ENCODE measurements at regions not wholly inside any gene's neighbourhood (a gene's known extent, or its start where the extent isn't known, plus 50 kb on each side); places are given as distances from the start of the nearest gene placed in this dataset.

DNA sequence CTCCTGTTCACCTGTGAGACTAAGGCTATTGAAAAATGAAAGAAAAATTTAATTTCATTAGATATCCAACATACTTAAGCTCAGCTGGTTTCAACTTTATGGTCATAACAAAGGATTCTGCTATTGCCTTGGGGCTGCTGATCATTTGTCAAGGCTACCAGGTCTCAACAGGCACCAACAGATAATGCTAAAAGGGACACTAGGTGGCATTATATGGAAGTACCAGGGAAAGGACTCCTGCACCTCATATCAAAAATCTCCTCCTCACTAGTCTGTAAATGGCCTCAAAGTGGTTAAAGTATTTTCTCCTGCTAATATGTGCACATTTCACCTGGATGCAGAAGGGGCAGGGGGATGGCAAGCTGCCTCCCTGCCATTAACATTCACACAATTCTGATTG lies 167.9 kb upstream of the REG3A start:
- no peak for DNase-seq

DNA sequence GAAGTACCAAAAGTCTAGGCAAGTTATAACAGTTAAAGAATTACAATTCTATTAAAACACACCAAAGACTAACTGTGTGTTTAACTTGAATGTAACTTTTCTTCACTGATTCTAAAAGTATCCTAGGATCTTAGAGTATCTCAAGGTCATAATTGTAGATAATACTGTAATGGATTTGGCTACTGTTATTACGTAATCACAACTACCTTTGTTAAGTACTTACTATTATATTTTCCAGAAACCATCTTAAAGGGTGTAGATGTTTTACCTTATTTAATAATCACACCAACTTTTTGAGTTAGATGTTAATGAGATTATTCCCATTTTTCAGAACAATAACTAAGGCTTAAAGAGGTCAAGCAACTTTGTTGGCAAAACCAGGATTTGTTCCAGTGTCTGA lies 161.3 kb upstream of the REG3A start:
- no peak for DNase-seq

DNA sequence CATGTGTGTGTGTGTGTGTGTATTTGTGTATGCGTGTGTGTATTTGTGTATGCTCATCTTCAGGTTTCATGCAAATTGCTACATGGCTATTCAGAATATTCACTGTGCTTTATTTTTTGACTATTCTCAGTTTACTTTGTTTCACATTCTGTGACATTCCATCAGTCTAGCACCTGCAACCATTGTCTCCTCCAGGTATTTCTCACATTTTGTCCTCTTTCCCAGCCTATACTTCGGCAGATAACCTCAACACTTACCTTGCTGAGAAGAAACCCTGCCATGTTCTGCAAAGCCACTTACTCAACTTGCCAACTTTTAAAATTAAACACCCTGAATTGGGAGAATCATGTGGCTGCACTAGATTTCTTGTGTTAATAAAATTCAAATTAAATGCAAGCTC lies 135.4 kb upstream of the REG3A start:
- no peak for DNase-seq

DNA sequence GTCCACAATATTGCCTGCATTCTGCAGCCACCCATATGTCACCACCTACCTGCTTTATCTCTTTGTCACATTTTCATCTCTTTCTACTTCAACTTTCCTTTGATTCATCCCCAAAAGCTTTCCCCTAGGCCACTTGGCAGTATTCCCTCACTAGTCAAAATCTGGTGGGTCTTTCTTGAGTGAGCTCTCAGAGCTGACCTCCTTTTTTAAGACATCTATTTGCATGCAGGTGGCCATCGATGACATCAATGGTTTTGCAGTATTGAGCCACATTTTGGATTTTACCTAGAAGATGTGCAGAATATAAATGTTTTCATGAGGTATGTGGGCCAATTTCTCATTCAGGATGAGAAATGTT lies 133.4 kb upstream of the REG3A start:
- DNase-seq: no peak

DNA sequence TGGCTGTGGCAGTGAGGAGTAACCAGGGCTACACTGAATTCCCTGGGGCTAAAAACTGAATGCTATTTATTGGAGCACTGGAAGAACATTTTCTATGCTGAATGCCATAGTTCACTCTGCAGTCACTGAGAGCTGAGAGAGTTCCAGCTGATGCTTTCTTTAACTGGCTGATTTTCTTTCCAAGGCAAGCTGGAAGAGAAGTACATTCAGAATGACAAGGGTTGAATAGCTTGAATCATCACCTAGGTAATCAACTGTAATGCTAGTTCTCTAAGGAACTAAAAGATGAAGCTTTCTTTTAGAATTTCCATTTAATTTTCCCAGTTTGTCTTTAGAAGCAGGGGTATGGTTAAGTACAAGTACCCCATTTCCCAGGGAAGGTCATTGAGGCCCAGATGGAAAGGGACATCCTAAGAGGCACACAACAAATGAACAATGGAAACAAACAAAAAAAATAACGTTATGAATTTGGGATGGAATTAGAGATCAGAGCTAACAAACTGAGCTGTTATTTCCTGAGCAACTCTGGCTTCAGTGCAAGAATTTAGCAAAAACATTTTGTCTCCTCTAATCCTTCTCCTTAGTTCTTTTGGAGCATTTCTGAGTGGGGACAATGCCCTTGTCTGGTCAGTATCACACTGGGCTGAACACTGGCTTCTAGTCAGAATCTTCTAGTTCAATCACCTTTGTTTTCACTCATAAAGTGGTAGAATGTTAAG lies 132.8 kb upstream of the REG3A start:
- DNase-seq: no peak

DNA sequence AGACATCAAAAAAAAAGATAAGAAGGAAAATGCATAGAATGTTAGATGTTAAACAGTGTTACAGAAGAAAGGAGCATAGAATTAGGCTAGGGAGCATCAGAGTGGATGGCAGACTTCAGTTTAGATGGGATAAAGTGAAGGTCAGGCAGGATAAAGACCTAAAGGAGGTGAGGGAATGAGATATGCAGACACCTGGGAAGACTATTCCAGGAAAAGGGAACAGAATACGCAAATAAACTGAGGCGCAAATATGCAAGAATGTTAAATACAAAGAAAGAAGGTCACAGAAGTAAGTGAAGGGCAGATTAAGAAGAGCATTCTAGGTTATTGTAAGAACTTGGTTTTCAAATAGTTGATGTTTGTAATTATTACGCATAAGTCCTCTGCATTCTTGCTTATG lies 116.3 kb upstream of the REG3A start:
- no peak for DNase-seq

DNA sequence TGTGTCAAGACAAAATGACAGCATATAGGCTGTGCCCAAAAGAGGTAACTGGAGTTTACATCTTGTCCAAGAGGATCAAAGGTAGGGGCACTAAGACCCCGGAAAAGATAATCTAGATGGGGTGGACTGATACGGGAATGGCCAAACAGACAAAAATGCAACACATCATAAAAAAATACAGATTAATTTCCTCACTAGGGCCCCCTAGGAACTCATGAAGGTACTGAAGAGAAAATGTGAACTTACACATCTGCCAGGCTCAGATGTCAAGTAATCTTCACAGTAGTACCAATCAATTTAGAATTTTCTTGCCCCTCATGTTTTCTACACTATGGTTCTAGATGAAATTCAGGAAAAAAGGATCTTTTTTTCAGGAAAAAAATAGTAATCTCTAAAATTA lies 115.6 kb upstream of the REG3A start:
- no peak for DNase-seq

DNA sequence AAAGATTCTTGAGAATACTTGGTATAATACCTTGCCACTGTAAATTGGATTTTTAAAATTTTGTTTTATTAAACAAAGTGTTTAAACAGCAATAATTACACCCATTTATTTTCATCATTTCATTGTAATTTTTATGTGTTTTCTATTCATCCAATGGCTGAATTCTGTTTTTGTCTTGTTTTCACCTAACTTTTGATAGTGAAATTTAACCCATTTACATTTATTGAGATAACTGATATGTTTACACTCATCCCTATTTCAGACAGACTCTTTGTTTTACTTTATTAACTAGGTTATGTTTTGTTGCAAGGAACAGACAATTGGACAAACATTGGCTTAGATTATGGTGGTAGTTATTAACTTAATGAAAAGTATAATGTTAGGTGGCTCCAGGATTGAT lies 113.1 kb upstream of the REG3A start:
- no peak for DNase-seq

DNA sequence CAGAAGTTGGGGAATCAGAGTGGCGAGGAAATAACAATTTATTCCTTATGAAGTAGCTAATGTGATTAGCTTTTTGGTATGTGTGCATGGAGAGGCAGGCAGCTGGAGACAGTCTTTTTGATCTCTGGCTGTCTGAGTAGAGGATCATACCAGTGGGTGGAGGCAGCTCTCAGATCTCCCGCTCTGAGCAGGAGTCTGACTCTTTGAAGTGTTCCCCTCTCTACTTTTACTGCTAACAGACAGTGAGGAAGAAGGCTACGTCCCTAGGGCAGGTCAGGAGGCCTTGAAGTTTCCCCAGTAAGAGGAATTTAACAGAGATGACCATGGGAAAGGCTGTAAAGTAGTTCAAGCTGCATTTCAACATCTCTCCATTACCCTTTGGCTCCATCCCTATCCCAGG lies 111.9 kb upstream of the REG3A start:
- no peak for DNase-seq

DNA sequence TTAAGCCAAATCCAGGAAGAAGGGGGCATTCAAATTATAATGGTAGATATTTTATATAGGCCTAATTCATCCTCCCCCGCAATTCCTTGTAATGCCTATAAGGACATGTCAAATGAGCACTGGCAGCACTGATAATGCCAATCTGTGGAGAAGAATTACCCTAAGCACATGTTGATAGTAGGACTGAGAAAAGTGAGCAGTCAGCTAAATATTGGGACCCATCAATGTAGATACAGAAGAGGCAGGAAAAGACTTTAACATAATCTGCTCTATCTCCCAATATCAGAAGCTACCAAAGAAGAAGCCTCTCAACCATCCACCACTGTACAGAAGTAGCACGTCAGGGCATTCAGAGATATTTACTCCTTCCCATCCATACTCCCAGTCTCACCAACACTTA lies 101.3 kb upstream of the REG3A start:
- DNase-seq: no peak

DNA sequence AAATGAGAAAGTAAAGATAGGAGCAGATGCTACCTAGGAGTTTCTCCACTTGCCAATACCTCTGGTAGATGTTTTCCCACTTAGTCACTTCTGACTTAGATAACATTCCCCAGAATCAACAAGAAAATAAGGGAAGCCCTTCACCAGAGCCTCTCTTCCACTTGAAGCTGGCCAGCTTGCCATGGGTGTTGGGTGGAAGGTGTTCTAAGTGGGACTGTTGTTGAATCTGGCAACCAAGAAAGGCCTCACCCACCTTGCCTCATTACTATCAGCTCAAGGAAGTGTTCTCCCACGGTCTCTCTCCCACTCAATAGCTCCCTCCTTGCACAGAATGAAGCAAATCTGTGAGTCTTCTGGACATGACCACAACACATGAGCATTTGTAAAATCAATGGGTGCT lies 100.4 kb upstream of the REG3A start:
- no peak for DNase-seq

DNA sequence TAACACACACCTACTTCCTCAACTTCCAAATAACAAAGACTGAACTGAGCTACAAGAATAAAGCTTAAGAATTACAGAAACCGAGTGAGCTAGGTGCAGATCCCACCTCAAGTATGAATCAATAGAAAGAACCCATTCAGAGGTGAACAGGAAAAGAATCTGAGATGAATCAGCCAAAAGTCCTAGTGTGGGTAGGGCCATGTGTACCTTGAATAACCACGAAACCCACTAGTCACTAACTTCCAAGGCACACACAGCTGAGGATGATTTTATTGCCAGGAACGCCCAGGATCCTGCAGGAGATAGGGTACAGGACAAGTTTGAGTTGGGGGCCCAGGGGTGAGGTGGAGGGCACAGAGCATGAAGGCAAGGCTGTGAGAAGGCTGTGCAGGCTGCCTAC lies 99.7 kb upstream of the REG3A start:
- no peak for DNase-seq

DNA sequence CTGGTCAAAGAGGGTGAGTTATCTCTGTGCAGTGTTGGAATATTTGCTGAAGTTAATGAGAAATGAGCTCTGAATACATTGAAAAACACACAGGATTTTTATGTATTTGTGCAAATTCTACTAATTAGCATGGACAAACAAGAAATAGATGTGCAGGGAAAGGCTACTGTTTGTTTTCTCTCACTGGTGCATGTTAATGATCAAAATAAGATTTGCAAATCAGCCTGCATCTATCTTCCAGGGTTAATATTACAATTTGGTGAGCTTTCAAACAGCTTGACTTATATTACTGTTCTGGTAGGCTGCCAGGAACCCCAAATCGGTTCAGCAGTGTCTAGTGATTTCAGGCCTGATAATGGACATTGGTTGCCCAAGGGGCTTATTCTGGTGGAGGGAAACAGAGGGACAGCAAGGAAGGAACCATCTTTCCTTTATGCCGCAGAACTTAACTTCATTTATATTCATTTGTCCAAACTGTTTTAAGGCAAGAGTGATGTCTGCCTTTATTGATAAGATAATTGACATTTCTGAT lies 93.8 kb upstream of the REG3A start:
- no peak for DNase-seq

DNA sequence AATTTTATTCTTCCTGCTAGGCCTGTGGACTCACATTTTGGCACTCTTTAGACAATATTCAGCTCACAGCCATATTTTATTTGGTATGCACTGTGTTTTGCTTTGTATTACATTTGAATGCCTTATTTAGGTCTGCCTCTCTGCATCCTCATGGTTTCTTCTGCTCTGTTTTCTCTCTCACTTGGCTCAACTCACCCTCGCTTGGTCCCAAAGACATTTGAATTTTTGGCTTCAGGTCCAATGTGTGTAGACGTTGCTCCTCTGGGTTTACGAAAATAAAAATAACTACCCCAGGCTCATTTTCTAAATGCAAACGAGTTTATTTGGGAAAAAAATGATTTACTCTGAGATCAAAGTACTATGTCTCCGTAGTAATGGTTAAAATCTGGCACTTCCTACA lies 91.1 kb upstream of the REG3A start:
- DNase-seq: no peak

DNA sequence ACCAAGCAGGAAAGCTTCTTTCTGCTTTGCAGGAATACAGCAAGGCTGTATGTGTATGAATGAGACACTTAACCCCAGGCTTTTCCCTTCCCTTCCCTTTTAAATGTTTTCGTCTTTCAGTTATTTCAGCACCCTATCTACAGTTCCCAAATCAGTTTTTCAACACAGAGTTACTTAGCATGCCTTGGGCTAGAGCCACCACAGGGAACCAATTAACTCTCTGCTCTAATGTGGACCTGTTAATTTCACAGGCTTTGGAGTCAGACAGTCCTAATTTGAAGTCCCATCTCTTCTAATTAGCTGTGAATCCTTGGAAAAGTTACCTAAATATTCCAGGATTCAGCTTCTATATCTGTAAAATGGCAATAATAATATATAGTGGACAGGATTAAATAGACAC lies 89.2 kb upstream of the REG3A start:
- no peak for DNase-seq

DNA sequence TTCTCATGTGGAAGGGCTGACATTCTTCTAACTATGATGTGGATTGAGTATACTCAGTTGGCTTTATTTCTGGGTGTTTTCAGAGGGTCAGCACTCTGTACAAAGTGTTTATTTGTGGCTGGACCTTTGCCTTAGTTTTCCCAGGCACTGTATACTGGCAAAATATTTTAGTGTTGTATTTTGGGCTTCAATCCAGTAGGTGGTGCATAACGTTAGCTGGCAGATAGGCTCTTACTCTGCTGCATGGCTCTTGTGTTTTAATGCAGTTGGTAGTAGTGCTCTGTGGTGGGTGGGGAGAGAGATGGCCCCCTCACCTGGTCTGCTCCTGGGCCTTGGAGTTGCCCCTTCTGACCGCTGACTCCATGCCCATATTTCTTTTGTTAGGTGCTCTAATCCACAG lies 75.6 kb upstream of the REG3A start:
- no peak for DNase-seq

DNA sequence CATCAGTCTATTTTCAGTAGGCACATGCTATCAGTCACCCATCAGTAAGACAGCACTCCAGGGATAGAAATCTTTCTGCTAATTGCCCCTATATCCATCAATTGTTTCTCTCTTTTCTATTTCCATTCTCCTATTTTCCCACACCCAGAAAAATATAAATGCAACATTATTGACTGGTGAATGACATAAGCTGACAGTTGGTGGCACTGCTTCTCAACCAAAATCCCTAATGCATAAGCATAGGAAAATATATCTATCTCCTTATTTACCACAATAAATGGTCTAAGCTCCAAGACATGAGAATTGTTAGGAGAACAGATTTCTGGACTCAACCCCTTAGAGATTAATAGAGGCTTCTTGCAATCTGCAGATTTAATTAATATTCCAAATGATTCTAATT lies 64.0 kb upstream of the REG3A start:
- no peak for DNase-seq

DNA sequence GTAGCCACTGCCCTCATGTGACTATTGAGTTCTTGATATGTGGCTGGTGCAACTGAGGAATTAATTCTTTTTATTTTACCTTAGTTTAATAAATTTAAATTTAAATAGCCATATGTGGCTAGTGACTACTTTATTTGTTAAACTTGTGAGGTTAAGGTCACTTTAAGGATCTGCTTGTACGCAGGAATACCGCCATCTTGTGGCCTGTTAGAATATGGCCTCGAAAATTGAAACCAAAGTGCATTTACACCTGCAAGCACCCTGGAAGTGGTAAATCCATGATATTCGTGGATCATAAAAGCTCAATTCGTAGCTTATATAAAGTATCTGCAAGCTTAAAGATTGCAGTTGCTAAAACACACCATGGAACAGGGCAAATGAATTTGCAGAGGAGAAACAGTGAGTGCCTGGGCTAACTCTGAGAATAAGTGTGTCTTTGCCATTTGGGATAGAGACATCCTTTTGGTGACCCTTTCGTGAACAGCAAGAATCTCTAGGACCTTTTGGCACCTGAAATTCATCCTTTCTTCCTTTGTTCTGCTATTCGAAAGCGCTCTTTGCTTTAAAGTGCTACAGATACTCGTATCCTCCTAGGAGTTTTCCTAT lies 59.9 kb upstream of the REG3A start:
- DNase-seq: peak in 1 of 2 donors; percentile 5

DNA sequence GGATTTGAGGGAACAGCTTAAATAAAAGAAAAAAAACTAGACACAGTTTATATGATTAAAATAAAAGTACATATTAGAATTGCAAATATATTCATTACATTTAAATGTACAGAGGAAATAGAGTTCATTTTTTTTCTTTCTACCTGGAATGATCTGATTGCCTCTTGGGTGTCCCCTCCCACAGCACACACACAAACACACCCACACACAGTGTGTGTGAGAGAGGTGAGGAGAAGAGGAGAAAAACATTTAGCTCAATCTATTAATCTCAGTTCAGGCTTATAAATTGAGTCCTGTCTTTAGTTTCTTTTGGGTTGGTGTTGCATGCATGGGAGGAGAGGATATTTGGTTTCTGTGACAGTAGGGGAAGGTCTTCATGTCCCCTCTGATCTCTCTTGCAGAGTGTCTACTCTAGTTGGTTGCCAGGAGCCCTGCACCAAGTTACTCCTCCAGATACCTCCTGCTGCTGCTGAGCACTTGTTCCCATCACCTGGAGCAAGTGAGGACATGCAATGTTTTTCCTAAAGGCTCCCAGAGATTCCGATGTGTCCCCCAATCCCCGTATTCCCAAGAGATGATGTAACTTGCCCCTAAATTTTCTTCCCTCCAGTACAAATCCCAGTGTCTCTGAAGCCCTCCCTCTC lies 50.8 kb upstream of the REG3A start:
- DNase-seq: no peak
